ENCODE measurements at regions not wholly inside any gene's neighbourhood (a gene's known extent, or its start where the extent isn't known, plus 50 kb on each side); places are given as distances from the start of the nearest gene placed in this dataset.
A peak's percentile ranks its signal among the peaks of the same experiment; 100 is the strongest.

DNA sequence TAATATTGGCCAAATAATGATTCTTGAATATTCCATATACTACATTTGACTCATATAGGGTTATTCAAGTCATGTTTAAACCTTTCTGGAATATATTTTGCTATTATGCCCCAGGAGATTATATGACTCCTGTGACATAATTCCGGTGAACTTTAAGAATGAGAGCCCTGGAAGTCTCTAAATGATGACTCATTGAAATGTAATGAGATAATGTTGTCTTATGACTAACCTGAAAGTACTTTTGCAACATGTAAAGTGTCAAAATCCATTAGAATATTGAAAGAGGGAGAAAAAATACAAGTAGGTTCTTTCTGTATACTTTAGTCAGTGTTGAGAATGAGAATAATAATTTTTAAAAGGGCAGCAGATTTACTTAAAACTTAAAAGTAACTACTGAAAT, 830.4 kb downstream of the MAT2B start:
- FAIRE-seq (no peak), DNase-seq (ENCODE audit: low spot score) (peak; percentile 18)

DNA sequence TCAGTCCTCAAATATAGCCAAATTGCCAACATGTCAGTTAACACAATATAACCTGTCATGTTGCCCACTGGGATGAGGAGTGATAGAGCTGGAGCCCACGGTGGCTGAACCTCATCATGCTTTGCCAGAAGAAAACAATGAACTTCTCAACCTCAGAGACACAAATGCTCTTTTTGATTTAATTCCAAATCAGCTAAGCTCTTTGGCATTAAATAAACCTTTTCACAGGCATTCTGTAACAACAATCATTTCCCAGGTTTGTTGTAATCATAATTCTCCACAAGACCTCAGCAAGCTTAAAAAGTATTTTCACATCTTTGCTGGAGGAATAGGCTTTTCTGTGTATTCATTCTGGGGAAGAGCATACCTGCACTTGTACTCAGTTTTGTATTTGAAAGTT, 830.9 kb downstream of the MAT2B start:
- no peak for FAIRE-seq
- no peak for DNase-seq (ENCODE audit: low spot score)

DNA sequence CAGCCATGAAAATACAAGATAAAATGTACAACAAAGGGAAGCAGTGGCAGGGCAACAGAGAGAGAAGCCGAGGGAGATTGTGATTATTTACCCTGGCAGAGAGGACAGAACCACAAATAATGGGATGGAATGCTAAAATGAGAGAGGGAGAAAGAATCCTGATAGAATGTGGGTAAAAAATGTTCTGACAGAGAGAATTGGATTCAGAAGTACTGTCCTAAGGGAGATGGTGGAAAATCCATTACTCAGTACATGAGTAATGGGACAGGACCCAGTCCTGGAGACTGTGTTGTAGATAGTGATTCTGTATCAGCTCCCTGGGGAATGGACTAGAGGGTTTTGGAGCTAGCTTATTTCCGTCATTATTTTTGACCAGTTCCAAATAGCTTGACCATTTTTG, 831.5 kb downstream of the MAT2B start:
- no peak for DNase-seq (ENCODE audit: low spot score)
- no peak for FAIRE-seq

DNA sequence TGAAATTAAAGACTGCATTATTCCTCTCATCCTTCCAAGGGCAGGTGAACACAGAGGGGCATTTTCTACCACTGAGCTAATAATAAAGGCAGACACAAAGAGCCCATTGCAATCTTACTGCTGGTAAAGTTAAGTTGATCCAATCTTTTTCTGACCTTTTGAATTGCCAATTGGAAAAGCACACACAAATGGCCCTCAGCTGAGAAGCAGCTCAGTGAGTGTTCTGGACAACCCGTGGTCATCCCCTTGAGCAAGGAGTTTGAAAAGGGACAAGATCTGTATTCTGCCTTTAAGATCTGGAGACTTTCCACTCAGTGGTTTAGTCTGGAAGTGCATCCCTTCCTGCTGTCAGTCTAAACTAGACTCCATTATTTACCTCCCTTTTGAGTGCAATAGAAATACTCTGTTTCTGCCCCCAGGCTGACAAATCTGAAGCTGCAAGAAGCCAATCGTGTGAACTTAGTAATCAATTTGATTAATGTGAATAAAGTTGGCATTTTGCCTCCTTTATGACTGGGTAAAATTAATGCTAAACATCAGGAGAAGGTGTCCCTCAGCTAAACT, 835.7 kb downstream of the MAT2B start:
- no peak for FAIRE-seq
- DNase-seq (ENCODE audit: low spot score) = no peak

DNA sequence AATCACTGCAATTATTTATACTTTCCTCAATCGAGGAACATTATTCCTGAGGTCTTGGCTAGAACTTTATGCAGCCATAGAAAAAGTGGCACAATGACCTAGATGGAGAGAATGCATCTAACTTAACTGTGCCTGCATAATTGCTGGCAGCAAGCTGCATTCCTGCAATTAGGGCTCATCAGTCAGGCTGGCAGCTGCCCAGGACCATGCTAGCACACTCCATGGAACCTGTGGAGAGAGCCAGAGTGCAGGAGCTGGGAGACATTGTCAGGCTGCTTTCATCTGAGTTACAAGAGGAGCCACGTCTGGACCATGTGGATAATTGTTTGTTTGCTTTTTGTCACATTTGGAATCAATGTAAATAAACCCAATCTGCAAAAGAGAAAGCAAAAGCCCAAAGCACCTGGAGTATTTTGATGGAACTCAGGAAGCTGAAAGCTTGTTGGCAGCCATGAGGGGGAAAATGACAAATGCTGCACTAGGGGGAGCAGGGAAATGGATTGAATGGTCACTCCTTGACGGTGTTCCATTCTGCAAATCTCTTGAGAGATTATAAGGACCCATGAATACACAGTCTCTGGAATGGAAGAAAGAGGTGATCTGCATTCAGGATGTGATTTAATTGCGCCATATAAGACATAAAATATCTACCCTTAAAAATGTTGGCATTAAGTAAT, 839.9 kb downstream of the MAT2B start:
- DNase-seq (ENCODE audit: low spot score) = no peak
- FAIRE-seq = no peak

DNA sequence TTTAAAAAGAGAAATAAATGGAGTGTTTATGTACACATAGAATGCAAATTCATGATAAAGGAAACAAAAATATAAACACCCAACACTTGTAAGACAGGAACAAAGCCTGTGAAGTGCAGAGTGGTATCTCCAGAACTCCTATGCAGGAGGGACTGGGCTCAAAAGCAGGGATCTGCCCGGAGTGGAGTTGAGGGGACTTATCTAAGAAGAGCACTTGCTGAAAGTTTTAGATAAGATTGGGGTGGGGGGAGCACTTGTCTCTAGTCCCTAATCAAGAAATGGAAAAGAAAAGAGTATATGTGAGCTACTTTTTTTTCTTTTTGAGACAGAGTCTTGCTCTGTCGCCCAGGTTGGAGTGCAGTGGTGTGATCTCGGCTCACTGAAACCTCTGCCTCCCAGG, 840.4 kb downstream of the MAT2B start:
- no peak for FAIRE-seq
- no peak for DNase-seq (ENCODE audit: low spot score)

DNA sequence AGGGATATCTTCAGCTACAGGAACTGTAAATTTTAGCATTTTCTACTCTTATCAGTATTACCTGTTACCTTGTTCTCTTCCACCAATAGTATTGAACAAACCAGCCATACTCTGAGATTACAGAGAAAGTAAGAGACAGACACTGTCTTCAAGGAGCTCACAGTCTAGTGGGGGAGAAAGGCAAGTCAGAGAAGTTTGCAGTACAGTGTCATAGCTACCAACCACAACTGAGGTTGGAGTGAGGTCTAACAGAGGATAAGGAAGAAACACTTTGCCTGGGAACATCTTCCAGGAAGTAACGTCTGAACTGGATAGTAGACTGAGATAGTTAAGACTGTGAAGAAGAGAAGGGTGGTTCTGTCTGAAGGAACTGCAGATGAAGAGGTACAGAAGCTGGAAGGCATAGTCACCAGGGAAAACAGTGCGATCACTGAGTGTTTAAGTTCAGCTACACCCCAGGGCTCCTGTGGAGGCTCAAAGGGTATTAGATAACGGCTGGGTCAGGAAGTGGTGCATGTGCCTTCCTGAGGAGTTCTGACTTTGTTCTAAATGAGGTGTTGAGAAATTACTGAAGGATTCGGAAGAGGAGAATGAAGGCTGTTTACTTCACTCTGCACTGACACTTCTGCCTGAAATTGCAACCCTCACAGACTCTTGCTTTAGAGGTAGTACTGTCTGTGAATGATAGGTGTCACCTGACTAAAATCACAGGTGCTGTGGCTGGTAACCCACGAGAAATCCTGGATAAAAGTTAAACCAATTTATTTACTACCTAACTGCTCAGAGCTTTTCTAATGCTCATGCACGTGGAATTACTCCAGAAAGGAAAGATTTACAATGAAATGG, 841.6 kb downstream of the MAT2B start:
- no peak for FAIRE-seq

DNA sequence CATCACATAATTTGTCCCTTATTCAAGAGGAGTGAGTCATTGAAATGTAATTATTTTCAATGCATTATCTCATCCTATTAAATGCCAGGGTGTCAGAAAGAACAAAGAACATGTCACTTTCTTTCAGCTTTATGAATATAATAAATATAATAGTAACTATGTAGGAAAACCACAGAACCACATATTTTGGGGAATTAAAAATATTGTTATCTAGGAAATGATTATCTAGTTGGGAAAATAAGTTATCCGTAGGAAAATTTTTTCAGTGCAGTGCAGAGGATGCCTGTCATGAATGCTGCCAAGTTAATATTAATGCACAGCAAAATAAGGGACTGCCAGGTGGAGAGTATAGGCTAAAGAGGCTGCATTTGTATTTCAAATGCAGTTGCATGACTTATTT, 844.8 kb downstream of the MAT2B start:
- FAIRE-seq = no peak
- no peak for DNase-seq (ENCODE audit: low spot score)

More for the DNA sequence above, 841.6 kb downstream of the MAT2B start:
- DNase-seq (ENCODE audit: low spot score) = no peak

DNA sequence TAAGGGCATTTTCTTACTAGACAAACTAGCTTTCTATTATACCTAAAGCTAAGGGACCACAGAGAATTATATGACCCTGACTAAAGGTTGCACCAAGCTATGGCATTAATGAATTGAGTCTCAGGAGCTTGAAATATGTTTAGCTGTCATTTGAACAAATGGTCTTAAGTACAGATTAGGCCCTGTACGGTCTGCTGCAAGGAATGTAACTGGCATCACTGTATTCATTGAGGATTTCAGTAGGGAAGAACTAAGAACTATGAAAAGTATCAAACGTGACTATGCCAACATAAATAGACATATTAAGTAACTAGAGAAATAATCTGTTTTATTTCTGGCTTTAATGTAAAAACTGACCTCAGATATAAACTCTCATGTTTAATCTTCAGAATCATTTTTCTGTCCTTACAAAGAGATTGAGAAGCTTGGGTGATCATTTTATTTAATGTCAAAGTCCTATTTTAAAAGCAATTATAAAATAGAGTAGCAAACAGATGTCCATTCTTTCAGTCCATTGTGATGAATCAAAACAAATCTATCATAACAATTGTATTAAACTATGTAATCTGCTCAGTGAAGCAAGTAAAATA, 845.9 kb downstream of the MAT2B start:
- no peak for FAIRE-seq

DNA sequence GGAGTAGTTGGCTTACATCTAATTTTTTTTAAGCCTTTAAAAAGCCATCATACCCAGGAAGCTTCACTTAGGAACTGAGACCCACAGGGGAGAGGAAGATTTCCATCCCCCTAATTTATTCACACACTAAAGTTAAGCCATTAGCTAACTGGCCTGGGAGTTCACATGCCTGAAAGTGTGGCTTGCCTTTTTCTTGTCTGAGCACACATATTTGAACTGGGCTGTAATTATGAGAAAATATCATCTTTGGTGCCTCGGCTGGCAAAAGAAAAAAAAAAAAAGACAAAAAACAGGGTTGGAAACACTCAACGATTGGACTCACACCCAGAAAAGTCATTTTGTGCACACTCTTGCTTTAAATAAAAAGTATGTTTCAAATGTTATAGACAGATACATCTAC, 847.3 kb downstream of the MAT2B start:
- DNase-seq (ENCODE audit: low spot score) = no peak
- FAIRE-seq = no peak

More for the DNA sequence above, 845.9 kb downstream of the MAT2B start:
- DNase-seq (ENCODE audit: low spot score) = no peak

DNA sequence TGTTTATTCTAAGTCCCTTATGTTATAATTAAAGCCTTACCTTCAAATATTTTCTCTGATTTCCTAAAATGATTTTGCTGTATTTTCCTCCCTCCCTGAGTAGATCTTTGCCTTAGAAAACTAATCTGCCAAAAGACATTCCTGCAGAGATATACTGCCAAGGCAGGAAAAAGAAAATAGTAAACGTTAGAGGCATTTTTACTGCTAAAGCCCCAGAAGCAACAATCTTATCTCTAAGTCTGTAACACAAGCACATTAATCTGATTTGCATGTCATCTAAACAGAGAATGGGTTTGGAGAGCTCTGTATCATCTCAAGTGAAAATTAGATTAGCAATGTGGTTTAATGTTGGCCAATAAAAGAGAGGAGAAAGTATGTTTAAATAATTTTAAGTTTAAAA, 847.7 kb downstream of the MAT2B start:
- FAIRE-seq = no peak
- DNase-seq (ENCODE audit: low spot score) = no peak

DNA sequence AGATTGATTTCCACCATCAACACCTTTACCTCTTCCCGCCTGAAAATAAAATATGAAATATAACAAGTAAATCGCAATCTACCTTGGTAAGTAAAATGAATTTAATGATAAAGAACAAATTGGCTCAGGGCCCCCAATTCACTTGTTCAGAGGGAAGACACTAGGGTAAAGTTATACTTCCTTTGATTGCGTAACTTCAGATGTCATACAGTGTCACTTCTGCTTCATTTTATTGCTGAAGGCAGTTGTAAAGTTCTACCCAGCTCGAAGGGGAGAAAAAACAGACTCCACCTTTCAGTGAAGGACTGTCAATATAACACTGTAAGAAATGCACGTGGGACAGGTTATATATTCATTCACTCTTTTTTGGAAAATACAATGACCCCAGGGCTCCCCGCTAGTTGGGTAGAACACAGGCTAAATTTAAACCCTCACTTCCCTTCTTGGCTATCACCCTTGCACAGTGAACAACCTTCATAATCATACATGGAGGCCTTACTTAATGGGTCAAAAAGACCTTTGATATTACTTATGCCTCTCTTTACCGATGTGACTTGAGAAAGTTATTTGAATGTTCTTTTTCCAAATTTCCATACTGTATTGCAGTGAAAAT, 848.8 kb downstream of the MAT2B start:
- no peak for DNase-seq (ENCODE audit: low spot score)
- no peak for FAIRE-seq

DNA sequence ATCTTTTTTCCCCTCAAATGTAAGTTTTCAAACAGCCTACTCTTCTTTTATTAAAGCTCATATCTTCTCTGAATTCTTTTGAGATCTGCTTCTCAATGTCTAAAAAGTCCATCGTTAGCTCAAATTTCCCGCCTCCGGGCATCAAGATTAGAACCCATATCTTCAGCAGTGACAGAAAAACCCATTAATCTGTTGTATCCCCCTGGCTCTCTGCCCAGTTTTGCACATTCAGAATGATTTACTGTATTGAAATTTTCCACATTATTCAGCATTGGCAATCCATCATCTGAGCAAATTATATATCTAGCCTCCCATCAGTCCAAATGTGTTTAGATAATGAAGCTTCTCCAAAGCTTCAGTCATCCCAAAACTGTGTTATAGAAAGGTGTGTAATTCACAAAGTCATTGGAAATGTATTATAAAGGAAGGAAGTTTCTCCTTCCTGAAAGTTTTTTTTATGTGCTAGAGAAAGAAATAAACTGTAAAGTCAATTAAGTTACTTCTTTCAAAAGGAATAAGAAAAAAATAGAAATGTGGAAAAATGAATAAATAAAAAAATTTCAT, 849.9 kb downstream of the MAT2B start:
- FAIRE-seq (no peak), DNase-seq (ENCODE audit: low spot score) (no peak)

DNA sequence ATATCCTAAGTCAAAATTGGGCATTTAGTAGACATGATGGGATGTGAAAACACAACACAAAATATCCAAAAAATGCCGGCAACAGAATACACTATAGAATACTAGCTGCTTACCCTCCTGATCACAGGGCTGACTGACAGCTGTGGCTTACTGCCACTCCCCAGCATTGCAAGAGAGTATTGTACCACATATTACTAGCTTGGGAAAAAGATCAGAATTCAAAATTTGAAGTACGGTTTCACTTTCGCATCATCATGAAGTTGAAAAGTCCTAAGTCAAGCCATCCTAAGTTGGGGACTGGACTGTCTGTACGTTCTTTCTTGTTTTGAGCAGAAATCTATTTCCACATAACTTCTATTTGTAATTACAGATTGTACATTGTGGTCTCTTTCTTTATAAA, 851.4 kb downstream of the MAT2B start:
- DNase-seq (ENCODE audit: low spot score) (no peak), FAIRE-seq (no peak)

DNA sequence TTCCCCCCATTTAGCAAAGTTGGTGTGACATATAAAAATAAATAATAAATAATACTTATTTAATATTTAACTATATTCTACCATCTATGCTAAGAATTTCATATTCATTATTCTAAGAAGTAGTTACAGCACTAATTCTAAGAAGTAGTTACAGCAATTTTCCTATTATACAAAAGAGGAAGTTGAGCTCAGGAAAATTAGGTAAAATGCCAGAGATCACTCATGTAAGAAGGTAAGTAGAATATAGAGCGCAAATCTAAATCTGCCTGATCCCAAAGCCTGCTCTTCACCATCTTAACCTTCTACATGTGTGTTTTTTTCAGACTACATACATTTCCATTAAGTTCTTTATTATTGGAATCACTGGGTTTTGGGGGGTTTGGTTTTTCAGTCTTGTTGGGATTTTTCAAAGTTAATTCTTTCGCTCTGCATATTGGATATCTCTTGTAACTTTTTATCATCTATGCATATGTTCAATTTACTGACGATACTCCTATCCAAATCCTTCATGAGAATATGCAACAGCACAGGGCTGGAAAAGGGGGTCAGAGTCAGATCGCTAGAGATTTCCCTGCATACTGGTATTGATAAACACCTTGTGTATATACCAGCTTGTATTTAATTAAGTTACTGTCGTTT, 852.1 kb downstream of the MAT2B start:
- no peak for FAIRE-seq
- no peak for DNase-seq (ENCODE audit: low spot score)

DNA sequence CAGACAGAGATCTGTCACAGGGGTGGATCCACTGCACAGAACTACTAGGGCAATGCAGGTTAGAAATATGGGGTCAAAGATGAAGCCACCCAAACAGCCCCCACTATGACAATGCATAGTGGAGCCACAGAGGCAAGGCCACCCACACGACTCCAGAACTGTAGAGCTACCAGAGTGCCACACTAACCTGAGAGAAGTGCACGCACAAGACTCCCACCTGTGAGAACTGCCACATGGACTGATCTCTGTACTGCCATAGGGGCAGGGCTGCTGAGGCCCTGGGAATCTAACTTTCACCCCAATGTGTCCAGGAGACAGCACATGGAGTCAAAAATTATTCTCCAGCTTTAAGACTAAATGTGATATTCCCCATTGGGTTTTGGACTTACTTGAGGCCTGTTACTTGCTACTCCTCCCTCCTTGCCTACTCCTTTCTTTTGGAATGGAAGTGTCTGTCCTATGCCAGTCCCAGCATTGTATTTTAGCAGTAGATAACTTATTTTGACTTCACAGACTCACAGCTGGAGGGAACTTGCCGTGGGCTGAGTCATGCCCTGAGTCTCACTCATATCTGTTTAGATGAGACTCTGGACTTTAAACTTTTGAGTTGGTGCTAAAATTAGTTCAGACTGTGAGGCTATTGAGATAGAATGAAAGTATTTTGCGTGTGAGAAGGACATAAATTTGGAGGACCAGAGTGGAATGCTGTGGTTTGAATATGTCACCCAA, 853.3 kb downstream of the MAT2B start:
- no peak for DNase-seq (ENCODE audit: low spot score)
- FAIRE-seq = no peak

DNA sequence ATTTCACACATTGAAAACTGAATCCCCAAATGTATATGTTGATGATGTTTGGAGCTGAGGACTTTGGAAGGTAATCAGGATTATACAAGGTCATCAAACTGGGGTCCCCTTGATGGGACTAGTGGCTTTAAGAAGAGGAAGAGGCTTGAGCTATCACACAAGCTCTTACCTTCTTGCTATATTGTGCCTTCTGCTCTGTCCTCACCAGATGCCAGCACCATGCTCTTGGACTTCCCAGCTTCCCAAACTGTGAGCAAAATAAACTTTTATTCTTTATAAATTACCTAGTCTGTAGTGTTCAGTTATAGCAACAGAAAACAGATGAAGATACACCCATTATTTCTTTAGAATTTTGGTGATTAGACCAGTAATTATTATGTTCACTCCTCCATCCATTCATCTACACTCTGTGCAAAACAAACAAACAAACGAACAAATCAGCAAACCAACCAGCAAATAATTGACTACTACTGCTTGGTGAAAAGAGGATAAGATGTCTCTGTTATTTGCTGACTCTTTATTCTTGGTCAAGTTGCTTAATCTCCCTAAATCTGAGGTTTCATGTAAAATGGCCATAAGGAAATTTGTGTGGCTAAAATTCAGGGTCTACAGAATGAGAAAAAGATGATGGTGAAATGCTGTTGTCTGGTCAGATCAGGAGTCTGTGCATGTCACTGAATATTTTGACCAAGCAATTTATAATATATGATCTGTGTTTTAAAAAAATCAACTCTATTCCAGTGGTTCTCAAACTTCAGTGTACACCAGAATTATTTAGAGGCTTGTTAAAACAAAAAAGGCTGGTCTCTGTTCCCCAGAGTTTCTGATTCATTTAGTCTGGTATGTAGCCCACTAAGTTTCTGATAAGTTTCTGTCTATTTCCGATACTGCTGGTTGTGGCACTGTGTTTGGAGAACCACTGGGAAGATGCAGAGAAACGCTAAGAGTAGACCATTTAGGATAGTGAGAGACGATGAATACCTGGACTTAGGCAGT, 854.1 kb downstream of the MAT2B start:
- FAIRE-seq (no peak), DNase-seq (ENCODE audit: low spot score) (no peak)

DNA sequence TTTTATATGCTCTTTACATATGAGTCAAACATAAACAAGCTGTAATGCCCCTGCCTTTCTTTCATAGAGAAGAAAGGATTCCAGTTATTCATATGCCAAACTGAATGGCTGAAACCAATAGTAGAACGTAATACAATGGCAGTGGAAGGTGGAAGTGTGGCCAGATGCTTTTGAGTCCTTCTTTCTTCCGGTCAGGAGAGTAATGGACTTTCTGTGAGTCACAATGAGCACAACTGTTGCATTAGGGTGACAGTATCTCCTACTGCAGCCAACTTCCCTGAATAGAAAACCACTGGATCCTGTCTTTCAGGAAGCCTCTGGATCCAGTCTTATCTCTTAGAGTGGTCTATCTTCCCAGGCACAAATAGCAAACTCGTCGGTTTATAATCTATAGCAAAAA, 855.2 kb downstream of the MAT2B start:
- DNase-seq (ENCODE audit: low spot score) = no peak
- no peak for FAIRE-seq

DNA sequence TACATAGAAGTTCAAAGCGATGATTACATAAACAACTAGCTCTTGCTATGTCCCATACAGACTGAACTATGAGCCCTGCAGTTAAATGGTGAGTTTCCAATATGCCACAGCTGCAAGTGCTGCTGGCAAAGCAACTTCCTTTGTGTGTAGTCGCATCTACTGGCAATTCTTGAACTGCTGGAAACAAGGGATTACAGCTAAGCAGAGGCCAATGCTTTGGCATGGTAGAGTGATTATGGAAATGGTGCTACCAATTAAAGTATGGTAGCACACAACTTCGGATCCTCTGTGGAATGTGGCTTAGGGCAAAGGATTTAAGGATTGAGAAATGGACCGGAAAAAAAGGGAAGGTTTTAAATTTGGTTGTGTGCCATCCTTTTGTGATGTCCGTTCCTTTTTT, 856.6 kb downstream of the MAT2B start:
- FAIRE-seq = no peak

More for the DNA sequence above, 856.6 kb downstream of the MAT2B start:
- DNase-seq (ENCODE audit: low spot score) = no peak

All from RCC 7860 (cell line).